NCI-H2196 treated with DMSO at 0.1 percent for 48 hours (cell line): ENCODE measurements at regions not wholly inside any gene's neighbourhood (a gene's known extent, or its start where the extent isn't known, plus 50 kb on each side); places are given as distances from the start of the nearest gene placed in this dataset.
"Not testable (repeated sequence)": the region's sequence is repeated elsewhere in the genome, so short reads cannot be mapped to it uniquely, and the experiment has no call there.

ENCODE experiments used
- DNase-seq: peaks from one replicate; lab custom pipeline; 2025; ENCODE audit not compliant: unreplicated experiment; lab: John Stamatoyannopoulos, UW

DNA sequence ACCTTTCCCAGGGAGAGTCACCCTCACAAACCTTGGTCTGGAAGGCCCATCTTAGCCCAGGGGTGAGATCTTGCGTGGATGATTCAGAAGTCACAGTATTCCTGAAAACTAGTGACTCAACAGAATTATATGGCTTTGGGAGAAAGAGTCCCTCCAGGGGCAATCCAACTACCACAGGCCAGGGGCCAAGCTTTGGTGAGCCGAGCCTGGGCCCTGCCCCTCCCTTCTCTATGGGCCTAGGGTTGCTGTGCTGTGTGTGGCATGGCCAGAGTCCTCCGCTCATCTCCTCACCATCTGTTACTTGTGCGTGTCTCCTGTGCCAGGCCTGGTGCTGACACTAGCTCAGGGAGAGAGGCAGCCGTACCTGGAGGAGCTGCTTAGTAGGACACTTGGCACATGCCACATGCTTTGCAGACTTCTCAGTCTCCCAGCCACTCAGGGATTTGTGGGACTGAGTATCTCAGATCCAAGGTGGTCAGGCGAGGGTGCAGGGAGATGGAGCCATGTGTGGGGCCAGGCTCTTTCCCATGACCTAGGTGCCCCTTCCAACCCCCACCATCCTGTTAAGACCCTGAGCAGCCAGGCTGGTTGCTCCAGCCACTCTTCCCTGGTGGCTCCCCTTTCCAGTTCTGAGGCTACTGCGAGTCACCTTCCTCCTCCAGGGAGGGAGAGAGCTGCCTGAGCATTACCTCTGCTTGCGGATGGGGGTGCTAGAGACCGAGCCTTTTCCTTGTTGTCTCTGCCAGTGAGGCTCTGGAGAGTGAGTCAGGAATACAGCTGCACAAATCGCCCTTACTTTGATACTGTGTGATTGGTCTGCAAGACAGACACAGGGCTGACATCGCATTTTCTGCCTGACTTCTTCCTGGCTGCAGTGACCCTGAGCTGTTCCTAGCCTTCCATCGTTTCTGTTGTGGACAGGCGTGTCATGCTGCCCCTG lies 94.1 kb downstream of the SLC25A47 start:
- no peak for DNase-seq

DNA sequence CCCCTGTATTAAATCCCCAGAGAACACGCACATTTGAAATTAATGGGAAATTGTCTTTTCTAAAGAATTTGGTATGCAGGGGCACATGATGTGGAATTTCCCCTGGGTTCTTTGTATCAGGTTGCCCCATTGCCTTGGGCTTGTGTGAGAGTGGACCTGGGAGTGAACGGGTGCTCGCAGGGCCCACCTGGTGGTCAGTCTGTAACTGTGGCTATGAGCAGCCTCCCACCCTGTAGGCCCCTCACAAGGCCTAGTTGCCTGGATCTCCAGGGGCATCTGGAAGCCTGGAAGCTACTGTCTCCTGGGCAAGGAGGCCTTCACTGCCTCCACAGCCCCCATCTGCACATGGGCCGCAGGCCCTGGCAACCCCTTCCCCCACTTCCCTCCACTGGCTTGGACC lies 96.7 kb downstream of the SLC25A47 start:
- no peak for DNase-seq

DNA sequence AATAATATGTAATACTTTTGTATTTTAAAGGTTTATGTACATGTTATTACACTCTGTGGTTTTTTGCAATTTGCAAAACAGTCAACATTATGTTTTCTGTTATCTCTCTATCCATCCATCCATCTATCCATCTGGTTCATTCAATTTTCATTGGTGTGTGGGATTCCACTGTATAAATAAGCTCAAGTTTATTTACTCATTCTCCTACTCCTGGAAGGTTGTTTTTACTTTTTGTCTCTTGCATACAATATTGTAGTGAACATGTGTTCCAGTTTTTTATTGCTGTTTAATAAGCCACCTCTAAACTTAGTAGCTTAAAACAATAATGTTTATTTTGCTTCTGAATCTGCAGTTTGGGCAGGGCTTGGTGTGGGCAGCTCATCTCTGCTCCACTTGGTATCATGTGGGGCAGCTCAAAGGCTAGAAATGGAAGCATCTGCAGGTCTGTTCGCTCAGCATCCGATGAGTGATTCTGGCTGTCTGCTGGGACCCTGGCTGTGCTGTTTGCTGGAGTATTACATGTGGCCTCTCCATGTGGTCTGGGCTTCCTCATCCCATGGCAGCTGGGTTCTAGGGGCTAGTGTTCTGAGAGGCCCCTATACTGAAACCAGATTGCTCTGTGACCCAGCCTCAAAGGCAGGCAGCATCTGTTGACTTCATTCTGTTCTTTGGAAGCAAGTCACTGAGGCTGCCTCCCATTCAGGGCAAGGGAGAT lies 98.8 kb downstream of the SLC25A47 start:
- DNase-seq = no peak

DNA sequence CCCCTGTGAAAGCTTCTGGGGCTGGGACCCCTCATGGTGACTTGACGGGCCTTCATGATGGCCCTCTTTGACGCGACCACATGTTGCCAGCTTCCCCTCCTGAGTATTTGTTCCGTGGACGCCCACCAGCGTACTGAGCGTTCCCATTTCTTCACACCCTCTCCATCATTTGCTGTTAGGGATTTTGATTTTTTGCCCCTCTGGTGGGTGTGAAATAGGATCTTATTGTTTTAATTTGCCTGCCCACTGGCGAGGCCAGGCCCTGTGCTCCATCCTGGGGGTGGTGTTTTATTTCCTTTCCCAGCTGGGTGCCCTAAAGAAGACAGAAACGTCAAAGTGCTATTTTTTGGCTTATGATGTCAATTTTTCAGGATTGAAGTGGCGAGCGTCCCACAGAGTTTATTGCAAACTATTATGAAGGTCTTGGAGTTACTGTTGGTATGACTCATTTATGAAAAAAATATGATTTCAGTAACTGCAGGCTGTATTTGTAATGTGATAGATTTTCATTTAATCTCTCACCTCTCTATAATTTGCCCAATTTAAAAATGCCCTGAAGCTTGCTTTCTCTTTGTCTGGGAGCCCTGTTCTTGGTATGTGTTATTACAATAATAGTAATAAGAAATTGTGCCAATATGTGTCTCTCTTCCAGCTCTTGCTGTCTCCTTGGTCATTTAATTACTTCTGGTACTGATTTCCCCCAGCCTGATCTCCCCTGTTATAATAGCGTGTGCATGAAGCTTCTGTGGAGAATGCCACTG lies 99.6 kb downstream of the SLC25A47 start:
- no peak for DNase-seq

DNA sequence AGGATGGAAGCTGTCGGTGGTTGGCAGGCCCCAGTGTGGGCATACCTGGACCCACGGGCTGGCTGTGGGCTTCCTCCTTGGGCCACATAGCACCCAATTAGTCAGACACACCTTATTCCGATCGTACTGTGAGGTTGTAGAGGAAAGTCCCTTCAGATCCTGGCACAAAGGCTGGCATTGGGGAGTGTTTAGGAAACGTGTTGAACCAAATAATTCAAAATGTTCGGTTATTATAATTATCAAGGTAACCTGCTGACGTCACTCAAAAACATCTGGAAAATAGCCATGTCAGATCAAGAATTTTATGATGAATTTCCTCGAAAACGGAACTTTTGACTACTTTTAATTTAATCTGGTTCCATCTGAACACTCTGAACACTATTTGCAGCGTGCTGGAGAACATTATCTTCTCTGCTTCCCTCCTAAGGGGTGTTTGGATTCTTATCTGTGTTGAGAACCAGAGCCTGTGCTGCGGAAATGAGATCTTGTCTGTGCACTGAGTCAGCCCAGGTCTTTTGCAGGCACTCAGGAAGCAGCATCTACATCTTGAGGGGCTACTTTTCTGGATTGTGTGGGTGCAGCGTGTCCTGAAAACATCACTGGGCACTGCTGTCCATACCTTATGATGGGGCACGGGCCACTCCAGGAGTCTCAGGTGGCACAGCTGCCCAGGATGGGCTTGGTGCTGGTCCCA lies 100.3 kb downstream of the SLC25A47 start:
- DNase-seq = no peak

DNA sequence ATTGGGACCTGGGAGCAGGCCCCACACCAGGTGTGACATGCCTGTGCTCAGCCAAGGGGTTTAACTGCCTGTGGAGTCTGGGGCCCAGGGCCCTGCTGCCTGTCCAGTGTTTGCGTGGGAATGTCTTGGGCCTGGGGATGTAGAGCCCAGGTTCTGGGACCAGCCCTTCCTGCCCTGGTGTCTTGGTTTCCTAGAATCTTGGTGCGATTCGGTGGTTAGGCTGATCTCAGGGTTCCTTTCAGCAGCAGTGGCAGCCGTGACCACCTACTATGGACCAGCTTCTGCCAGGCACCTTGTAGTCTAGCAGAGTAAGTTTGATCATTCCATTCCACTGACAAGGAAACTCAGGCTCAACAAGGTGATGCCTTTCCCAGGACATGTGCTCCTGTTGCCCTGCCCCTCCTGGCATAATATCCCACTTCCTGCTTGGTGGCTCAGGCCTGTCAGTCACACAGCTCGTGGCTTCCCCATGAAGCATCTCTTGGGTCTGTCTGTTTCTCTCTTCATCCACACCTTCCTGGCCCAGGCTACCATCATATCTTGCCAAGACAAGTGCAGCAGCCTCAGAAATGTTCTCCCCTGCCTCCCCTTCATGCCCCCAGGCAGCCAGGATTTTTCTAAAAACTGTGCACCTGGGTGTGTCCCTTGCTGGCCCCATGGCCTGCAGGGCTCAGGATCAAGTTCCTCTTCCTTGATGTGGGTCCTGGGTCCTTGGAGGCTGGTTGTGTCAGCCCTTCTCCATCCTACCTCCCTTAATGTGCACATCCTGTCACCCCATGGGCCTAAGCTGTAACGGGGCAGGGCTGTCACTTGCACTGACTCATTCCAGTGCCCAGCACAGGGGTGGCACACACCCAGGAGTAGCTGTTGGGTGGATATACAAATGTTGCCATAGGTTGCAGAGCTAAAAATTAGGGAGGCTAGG lies 101.6 kb downstream of the SLC25A47 start:
- no peak for DNase-seq

DNA sequence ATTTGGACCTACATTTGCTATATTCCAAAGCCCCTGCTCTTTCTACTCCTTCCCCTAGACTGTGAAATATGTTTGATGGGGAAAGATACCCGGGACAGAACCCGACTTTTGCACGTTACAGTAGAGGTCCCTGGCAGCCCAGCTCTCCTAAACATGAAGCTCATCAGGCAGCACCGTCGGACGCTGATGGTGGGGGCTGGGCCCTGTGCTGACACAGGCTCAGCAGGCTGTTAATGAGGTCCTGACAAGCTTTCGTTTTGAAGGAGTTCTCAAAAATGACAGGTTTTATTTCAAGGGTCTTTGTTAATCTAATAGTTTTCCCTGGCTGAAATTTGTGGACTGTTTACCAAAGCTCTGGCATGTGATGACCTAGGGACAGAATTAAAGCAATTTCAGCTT lies 102.3 kb downstream of the SLC25A47 start:
- no peak for DNase-seq

DNA sequence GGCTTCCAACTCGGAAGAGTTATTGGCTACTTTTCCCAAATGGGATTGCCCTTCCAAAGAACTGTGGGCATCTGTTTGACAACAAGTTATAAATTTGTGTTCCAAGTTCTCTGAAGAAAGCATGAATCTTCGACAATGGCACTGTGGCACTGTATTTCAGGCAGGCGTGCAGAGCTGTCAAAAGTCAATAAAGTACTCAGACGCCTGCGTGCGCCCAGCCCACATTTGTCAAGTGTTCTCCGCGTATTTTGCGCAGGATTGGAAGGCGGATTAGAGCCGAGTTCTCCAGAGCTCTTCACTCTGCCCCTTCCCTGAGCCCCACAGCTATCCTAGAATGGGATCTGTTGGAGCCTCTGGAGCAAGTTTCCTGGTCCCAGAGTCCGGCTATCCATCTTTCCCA lies 103.2 kb downstream of the SLC25A47 start:
- DNase-seq = no peak

DNA sequence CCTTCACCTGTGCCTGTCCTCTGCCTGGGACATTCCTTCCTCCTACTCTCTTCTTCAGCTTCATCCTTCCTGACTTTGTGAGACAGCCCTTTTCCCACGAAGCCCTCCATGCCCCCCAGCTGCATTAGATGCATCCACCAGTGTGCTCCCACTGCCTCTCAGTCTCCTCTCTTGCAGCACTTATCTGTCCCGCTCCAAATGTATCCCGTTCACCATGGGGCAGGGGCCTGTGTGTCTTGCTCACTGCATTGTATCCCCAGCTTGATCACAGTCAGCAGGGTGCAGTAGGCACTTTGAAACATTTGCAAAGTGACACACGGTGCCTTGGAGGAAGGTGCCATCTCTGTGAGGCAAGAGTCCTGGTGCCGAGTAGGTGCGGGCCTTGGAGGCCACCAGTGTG lies 104.0 kb downstream of the SLC25A47 start:
- no peak for DNase-seq

DNA sequence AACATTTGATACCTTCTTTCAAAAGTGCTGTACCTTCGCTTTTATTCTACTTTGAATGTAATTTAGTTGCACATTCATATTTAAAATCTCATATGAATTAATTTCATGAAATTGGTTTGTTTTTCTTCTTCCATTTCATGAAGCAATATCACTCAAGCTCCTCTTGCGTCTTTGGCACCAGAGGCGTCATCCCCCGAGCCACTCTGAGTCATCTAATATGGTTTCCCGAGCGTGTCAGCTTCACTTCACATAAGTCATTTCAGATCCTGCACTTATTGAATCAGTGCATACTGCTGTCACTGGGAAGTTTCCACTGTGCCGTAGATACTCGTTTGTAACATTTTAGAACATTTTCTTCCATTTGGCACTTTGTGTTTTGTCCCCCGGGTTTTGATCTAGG lies 105.6 kb downstream of the SLC25A47 start:
- no peak for DNase-seq

DNA sequence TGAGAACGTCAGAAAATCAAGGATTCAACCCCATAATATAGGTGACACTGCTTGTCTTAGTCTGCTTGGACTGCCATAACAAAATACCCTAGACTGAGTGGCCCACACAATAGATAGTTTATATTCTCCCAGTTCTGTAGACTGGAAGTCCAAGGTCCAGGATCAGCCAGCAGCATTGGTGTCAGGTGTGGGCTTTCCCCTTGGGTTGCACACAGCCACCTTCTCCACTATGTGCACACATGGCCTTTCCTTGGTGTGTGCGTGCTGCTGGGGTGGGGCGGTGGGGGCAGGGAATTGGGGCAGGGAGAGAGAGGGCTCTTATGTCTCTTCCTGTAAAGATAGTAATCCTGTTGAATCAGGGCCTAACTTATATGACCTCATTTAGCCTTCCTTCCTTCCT lies 106.4 kb downstream of the SLC25A47 start:
- DNase-seq = no peak

DNA sequence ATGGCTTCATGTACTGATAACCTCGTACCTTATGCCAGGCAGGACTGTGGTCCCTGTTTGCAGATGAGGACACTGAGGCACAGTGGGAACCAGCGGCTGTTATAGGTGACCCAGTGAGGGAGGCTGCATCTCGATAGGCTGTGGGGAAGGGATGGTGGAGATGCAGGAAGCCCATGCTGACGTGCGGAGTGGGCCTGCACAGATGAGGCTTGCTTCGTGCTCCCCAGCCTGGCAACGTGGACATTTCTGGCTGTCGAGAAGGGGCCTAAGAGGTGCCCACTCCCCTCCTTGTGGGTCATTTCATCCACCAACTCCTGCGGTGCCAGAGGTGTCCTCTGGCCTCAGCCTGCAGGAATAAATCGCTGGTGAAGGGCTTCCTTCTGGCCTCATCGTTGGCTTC lies 107.4 kb downstream of the SLC25A47 start:
- DNase-seq = no peak

DNA sequence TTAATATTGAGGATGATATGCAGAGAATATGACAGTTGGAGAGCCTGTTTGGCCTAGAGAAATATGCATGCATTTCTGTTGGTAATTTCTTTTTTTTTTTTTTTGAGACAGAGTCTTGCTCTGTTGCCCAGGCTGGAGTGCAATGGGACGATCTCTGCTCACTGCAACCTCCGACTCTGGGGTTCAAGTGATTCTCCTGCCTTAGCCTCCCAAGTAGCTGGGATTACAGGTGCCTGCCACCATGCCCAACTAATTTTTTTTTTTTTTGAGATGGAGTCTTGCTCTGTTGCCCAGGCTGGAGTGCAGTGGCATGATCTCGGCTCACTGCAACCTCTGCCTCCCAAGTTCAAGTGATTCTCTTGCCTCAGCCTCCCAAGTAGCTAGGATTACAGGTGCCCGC lies 108.3 kb downstream of the SLC25A47 start:
- DNase-seq = not testable (repeated sequence)

DNA sequence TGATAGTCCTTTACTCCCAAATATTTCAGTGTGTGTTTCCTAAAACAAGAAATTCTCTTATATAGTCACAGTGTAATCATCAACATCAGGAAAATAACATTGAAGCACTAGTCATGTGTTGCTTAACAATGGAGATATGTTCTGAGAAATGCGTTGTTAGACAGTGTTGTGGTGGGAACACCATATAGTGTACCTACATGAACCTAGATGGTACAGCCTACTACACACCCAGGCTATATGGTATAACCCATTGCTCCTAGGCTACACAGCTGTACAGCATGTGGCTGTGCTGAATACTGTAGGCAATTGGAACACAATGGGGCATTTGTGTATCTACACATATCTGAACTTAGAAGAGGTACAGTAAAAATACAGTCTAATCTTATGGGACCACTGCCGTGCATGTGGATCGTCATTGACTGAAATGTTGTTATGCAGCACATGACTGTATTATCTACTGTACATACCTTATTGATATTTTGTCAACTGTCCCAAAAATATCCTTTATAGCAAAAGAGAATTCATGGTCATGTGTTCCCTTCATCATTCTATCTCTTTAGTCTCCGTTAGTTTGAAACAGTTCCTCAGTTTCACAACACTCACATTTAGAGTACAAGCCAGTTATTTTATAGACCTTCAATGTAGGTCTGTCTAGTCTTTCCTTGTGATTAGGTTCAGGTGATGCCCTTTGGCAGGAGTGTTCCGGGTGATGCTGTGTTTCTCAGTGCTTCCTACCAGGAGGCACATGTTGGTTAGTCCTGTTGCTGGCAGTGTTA lies 109.7 kb downstream of the SLC25A47 start:
- no peak for DNase-seq

DNA sequence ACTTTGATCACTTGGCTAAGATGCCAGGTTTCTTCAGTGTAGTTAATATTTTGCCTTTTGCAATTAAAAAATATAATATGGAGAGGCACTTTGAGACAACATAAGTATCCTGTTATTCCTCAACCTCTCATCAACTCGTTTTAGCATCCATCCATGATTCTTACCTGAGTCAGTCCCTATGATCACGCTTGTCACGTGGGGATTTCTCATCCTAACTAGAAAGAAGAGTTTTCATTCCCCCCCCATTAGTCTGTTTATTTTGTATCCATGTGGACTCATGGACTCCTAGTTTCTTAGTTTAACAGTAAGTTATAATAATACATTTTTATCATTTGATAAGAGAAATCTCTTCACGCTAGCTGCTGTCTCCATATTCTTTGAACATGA lies 110.3 kb downstream of the SLC25A47 start:
- DNase-seq = no peak

DNA sequence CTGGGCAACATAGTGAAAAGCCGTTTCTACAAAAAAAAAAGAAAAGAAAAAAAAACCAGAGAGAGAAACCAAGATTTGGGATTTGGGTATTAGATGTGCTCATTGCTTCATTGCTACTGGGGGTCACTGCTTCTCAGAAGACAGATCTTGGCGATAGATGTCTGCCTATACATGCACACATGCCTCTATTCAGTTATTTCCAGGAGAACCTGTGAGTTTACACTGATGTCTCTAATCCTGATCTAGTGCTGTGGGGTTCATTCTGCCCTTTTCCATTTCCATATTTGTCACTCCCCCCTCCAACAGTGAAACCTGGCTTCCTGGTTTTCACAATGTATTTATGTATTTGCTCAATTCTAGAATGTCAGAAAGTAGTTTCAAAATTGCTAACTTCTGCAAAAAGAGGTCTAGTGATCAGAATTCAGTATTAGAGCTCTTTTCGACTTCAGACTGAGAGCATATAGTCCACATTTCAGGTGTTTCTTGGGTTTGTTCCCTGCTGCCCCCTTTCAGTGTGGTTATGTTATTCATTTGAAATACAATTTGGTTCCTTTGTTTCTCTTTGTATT lies 111.0 kb downstream of the SLC25A47 start:
- DNase-seq = no peak

DNA sequence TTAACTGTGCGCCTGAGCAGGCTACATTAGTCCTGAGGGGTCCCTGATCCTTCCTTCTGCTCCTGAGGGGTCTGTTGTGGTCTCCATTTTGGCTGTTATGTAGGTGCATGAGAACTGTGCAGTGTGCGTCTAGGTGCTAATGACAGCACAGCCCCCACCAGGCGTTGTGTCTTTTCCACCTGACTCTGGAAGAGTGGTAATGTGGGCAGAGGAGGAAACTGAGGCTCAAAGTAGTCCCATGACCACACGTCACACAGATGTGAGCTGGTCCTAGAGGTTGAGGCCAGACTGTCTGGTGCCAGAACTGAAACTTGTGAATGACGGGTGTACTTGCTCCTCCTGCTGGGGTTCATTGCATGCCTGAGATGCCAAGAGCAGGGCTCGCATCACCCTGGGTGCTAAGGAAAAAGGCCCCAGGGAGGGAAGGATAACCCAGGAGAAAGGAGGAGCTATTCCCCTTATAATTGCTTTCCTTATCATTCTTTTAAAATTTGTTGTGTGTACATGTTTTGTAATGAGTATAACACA lies 111.8 kb downstream of the SLC25A47 start:
- no peak for DNase-seq

DNA sequence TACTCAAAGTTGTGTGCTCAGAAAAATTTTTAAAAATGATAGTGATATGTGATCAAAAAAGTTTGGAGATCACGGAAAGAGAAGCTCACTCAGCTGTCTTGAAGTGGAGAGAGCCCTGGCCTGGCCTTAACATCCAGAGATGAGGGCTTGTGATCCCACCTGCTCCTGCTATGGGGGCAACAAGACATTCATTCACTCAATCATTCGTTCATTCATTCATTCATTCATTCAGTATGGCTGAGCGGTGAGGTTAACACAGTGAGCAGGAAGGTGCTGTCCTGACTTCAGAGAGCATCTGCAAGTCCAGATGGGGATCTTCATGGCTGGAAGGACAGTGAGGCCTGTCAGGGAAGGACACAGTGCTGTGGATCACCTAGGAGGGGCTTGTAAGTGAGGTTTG lies 112.3 kb downstream of the SLC25A47 start:
- DNase-seq = no peak
